HAP-1 (cell line): ENCODE measurements at regions not wholly inside any gene's neighbourhood (a gene's known extent, or its start where the extent isn't known, plus 50 kb on each side); places are given as distances from the start of the nearest gene placed in this dataset.
"Not testable (repeated sequence)": the region's sequence is repeated elsewhere in the genome, so short reads cannot be mapped to it uniquely, and the experiment has no call there.

ENCODE experiments used
- DNase-seq, 2 experiments: peaks; one replicate each; pipeline ENCODE4 v3.0.0-alpha.2; 2016 to 2020; ENCODE audit warnings: low spot score in 2 of 2
- H3K27me3 ChIP-seq: fragments of 250-450 bp; sonication (Bioruptor Pico); 2 replicates; pipeline ENCODE4 v1.5.1; 2020; ENCODE audit warnings: low read depth, mild to moderate bottlenecking, moderate library complexity
- H3K36me3 ChIP-seq: fragments of 250-450 bp; sonication (Bioruptor Pico); replicated peaks from 2 replicates; pipeline ENCODE4 v1.5.1; 2020; ENCODE audit warnings: mild to moderate bottlenecking
- H3K4me1 ChIP-seq: fragments of 250-450 bp; sonication (Bioruptor Pico); 2 replicates; pipeline ENCODE4 v1.5.1; 2020; ENCODE audit warnings: mild to moderate bottlenecking
- H3K4me3 ChIP-seq: fragments of 250-450 bp; sonication (Bioruptor Pico); 2 replicates; pipeline ENCODE4 v1.5.1; 2020; ENCODE audit warnings: mild to moderate bottlenecking, moderate library complexity
- H3K9me3 ChIP-seq: fragments of 250-450 bp; sonication (Bioruptor Pico); 2 replicates; pipeline ENCODE4 v1.5.1; 2020; ENCODE audit warnings: mild to moderate bottlenecking, moderate library complexity
- in situ Hi-C: fragments of 300-500 bp; cut with MboI; formaldehyde crosslinking; loops from 3 replicates; pipeline ENCODE4 v1.14.3; 2020; ENCODE audit warnings: low sequenced_read_pairs, inconsistent platforms, mixed read lengths

- H3K4me3 ChIP-seq: no peak overlapping the region
- in situ Hi-C loops: no loop called here
- no peaks in the 10 kb centered on the region for H3K4me1 ChIP-seq
- no peaks in the 10 kb centered on the region for H3K36me3 ChIP-seq
- no peaks in the 10 kb centered on the region for H3K27me3 ChIP-seq
- no peak for DNase-seq
- no peaks in the 10 kb centered on the region for H3K9me3 ChIP-seq
Measured at GRCh38 chr3:34067536-34068051, 269.2 kb downstream of the PDCD6IP start.

DNA sequence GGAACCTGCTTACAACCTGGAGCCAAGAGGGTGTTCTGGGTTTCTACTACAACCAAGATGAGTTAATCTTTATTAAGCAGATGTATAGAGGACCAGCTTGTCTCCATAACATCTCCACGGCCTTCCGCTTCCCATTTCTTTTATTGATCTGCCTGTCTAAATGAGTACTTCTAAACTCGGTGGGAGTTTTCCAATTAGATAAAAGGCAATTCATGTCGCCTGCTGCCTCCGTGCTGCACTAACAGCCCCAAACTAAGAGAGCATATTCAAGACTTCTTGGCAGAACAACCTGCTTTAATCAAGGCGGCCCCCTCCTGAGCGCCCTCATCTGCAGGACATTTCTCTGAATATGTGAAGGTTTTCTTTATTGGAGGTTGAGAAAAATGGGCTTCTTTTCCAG lies 270.1 kb downstream of the PDCD6IP start:
- H3K9me3 ChIP-seq: no peaks in the 10 kb centered on the region
- in situ Hi-C loops: no loop called here
- H3K36me3 ChIP-seq: no peaks in the 10 kb centered on the region
- no peak overlapping the region for H3K4me3 ChIP-seq
- DNase-seq: no peak
- H3K27me3 ChIP-seq: no peaks in the 10 kb centered on the region
- no peaks in the 10 kb centered on the region for H3K4me1 ChIP-seq

DNA sequence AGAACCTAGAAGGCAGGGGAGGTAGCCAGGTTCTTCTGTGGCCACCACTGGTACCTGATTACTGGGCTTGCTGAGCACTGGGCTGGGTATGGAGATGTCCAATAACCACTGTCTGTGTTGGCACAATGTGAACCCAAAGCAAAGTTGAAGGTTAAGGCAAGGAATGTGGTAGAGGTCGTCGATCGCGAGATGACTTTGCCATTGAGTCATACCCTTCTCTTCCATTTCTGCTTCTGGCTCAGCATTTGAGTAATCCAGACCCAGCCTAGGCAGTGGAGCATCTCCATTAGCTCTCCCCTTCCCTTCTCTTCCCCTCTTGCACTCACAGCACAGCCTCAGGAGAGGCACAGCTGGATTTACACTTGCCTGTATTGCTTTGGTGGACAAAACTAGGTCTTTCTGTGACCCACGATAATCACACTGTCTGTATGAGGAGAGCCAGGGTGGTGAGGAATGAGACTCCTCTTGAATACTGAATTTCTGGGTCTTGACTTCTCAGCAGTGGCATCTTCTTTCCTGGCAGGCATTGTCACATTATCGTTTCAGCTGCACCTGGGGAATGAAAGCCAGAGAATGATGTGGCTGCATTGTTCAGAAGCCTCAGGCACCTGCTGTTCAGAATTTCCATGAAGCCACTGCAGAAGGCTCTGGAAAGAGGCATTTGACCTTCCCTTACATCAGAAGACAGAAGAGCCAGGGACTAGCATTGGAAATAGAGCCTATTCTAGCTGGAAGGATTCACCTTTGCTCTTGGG lies 272.6 kb downstream of the PDCD6IP start:
- no peaks in the 10 kb centered on the region for H3K36me3 ChIP-seq
- no peak overlapping the region for H3K4me3 ChIP-seq
- H3K27me3 ChIP-seq: no peaks in the 10 kb centered on the region
- in situ Hi-C loops: no loop called here
- DNase-seq: no peak
- no peaks in the 10 kb centered on the region for H3K4me1 ChIP-seq
- no peaks in the 10 kb centered on the region for H3K9me3 ChIP-seq

DNA sequence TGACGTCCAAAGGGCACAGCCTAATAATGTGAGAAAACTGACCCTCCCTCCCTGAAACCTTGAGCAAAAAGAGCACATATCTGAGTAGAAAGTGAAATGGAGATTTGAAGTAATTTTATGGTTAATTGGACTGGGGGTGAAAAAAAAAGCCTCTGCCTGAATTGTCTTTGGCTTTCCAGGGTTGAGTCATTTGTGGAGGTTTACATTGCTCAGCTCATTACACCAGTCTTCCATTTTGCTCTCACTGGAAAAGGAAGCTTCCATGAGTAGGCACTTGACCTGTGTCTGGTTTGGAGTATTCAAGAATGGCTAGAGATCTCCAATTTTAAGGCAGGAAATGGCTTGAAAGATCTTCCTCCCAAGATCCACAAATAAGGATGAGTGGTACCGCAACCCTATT lies 273.9 kb downstream of the PDCD6IP start:
- DNase-seq: no peak
- in situ Hi-C loops: no loop called here
- Histone ChIP-seq H3K4me1 (no peaks in the 10 kb centered on the region), H3K4me3 (no peak overlapping the region), H3K36me3 (no peaks in the 10 kb centered on the region), H3K9me3 (no peaks in the 10 kb centered on the region), H3K27me3 (no peaks in the 10 kb centered on the region)

DNA sequence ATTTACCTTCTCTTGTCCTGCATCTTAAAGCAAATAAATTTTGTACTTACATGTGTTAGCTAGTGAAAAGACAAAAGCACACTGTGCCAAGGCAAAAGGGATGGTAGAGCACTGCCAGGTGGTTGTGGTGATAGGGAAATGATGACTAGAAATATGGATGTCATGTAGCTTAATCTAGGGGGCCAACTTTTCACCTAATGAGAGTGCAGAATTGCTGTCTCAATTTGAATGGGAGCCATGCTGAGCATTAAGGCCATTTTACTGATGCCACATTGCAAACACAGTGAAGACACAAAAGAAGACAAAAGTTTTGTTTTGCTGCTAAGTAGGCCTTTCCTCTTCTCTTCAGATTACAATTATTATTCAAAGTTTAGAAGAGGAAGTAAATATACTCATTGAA lies 274.7 kb downstream of the PDCD6IP start:
- DNase-seq: no peak
- no peaks in the 10 kb centered on the region for H3K4me1 ChIP-seq
- H3K27me3 ChIP-seq: no peaks in the 10 kb centered on the region
- H3K9me3 ChIP-seq: no peaks in the 10 kb centered on the region
- in situ Hi-C loops: no loop called here
- no peak overlapping the region for H3K4me3 ChIP-seq
- no peaks in the 10 kb centered on the region for H3K36me3 ChIP-seq

DNA sequence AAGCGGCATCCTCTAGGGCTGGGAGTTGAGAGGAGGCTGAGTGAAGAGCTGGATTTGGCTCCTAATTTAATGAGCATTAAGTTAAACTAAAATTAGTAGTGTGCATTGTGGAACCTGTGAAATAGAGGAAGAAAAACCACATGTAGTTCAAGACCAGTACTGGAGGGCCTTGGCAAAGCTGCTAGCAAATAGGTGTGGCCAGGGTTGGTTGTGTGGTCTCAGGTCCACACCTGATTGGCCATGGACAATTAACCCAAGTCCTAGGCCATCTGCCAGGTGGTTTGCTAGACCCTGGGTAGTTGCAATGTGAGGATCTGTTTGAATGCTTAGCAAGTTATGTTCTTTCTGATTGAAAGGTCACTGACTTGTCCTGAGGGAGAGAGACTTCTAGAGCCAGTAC lies 275.5 kb downstream of the PDCD6IP start:
- H3K27me3 ChIP-seq: no peaks in the 10 kb centered on the region
- no peaks in the 10 kb centered on the region for H3K36me3 ChIP-seq
- DNase-seq: no peak
- in situ Hi-C loops: no loop called here
- H3K9me3 ChIP-seq: no peaks in the 10 kb centered on the region
- no peaks in the 10 kb centered on the region for H3K4me1 ChIP-seq
- no peak overlapping the region for H3K4me3 ChIP-seq

DNA sequence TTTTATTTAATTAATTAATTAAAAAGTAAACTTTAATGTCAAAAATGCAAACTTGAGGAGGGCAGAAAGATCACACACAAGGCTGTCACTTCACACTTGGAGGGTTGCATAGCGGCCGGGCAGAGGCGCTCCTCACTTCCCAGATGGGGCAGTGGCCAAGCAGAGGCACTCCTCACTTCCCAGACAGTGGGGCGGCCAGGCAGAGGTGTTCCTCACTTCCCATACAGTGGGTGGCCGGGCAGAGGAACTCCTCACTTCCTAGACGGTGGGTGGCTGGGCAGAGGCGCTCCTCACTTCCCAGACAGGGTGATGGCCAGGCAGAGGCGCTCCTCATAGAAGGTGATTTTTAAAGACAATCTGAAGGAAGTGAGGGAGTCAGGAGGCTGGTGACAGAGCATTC lies 277.5 kb downstream of the PDCD6IP start:
- no peaks in the 10 kb centered on the region for H3K27me3 ChIP-seq
- no peaks in the 10 kb centered on the region for H3K4me1 ChIP-seq
- DNase-seq: no peak
- H3K4me3 ChIP-seq: no peak overlapping the region
- in situ Hi-C loops: no loop called here
- no peaks in the 10 kb centered on the region for H3K9me3 ChIP-seq
- H3K36me3 ChIP-seq: no peaks in the 10 kb centered on the region

GRCh38 chr3:34077417-34078195 lies 279.2 kb downstream of the PDCD6IP start:
- no peaks in the 10 kb centered on the region for H3K27me3 ChIP-seq
- H3K36me3 ChIP-seq: no peaks in the 10 kb centered on the region
- in situ Hi-C loops: no loop called here

DNA sequence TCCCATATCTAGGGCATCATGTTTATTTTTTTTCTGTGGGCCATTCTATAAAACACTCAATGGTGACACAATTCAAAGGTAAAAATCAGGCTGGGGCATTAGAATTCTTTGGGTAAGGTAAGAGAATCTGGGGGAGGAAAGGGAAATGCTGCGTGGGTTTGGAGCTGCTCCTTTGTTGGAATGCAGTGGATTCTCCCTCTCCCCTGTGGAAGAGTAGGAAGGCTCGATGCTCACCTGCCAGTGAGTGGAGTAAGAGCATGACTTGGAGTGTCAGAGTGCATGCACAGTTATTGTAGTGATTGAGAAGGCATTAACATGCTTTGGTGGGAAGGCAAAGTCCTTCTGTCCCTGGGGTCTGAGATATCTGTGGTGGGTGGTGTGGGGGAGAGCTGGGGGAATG lies 280.0 kb downstream of the PDCD6IP start:
- H3K9me3 ChIP-seq: no peaks in the 10 kb centered on the region
- no peaks in the 10 kb centered on the region for H3K4me1 ChIP-seq
- no peaks in the 10 kb centered on the region for H3K36me3 ChIP-seq
- DNase-seq: no peak
- in situ Hi-C loops: no loop called here
- H3K27me3 ChIP-seq: no peaks in the 10 kb centered on the region
- no peak overlapping the region for H3K4me3 ChIP-seq

More at GRCh38 chr3:34077417-34078195, 279.2 kb downstream of the PDCD6IP start:
- H3K9me3 ChIP-seq: no peaks in the 10 kb centered on the region
- no peak for DNase-seq
- H3K4me1 ChIP-seq: no peaks in the 10 kb centered on the region
- no peak overlapping the region for H3K4me3 ChIP-seq

DNA sequence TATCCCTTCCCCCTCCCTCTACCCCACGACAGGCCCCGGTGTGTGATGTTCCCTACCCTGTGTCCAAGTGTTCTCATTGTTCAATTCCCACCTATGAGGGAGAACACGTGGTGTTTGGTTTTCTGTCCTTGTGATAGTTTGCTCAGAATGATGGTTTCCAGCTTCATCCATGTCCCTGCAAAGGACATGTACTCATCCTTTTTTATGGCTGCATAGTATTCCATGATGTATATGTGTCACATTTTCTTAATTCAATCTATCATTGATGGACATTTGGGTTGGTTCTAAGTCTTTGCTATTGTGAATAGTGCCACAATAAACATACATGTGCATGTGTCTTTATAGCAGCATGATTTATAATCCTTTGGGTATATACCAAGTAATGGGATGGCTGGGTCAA lies 281.4 kb downstream of the PDCD6IP start:
- in situ Hi-C loops, H3K9me3 ChIP-seq, H3K4me1 ChIP-seq, H3K27me3 ChIP-seq, DNase-seq, H3K4me3 ChIP-seq, H3K36me3 ChIP-seq: not testable (repeated sequence)

DNA sequence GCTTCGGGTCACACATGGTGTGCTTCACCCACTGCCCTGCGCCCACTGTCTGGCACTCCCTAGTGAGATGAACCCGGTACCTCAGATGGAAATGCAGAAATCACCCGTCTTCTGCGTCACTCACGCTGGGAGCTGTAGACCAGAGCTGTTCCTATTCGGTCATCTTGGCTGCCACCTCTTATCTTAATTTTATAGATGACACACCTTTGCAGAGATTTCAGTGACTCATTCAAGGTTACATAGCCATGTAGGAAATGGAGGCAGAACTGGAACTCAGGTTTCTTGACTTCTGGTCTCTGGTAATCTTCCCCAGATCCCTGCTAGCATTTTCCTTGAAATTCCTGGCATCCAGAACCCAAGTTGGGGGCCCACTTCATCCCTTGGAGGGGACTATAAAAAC lies 291.9 kb downstream of the PDCD6IP start:
- in situ Hi-C loops, DNase-seq, H3K4me1 ChIP-seq, H3K36me3 ChIP-seq, H3K4me3 ChIP-seq, H3K9me3 ChIP-seq, H3K27me3 ChIP-seq: not testable (repeated sequence)

GRCh38 chr3:34090876-34091275 lies 292.4 kb downstream of the PDCD6IP start:
- Histone ChIP-seq H3K4me1 (no peaks in the 10 kb centered on the region), H3K36me3 (no peaks in the 10 kb centered on the region), H3K9me3 (no peaks in the 10 kb centered on the region), H3K4me3 (no peak overlapping the region), H3K27me3 (no peaks in the 10 kb centered on the region)
- no peak for DNase-seq
- in situ Hi-C loops: no loop called here

DNA sequence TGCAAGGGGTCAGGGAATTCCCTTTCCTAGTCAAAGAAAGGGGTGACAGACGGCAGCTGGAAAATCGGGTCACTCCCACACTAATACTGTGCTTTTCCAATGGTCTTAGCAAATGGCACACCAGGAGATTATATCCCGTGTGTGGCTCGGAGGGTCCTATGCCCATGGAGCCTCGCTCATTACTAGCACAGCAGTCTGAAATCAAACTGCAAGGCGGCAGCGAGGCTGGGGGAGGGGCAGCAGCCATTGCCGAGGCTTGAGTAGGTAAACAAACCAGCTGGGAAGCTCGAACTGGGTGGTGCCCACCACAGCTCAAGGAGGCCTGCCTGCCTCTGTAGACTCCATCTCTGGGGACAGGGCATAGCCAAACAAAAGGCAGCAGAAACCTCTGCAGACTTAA lies 295.9 kb downstream of the PDCD6IP start:
- H3K9me3 ChIP-seq, H3K36me3 ChIP-seq, H3K27me3 ChIP-seq, H3K4me3 ChIP-seq, in situ Hi-C loops, H3K4me1 ChIP-seq, DNase-seq: not testable (repeated sequence)

GRCh38 chr3:34102288-34102687 lies 303.9 kb downstream of the PDCD6IP start:
- H3K27me3 ChIP-seq: peaks cover 8% of the 10 kb centered on the region; the same call in 1 of the 2 replicates
- no peak for DNase-seq
- no peaks in the 10 kb centered on the region for H3K9me3 ChIP-seq
- no peak overlapping the region for H3K4me3 ChIP-seq
- no peaks in the 10 kb centered on the region for H3K36me3 ChIP-seq
- no peaks in the 10 kb centered on the region for H3K4me1 ChIP-seq
- in situ Hi-C loops: no loop called here
